Spleen (tissue), 7 donors: ENCODE measurements at regions not wholly inside any gene's neighbourhood (a gene's known extent, or its start where the extent isn't known, plus 50 kb on each side); places are given as distances from the start of the nearest gene placed in this dataset.
A peak's percentile ranks its signal among the peaks of the same experiment; 100 is the strongest.

Experiments used
- POLR2AphosphoS5 ChIP-seq, 3 donors: sonication (generic); formaldehyde crosslinking; IDR thresholded peaks; one replicate each; pipeline ENCODE4 v1.5.1; 2017; ENCODE audit warnings: antibody characterized with exemption in 3 of 3
- TF ChIP-seq, protein P1 (sequence below), 11 experiments: fragments of 200-600 bp in 7 of 11; fragments of 450-650 bp in 4 of 11; sonication (generic) in 4 of 11; IDR thresholded peaks in 8 of 11; conservative IDR thresholded peaks in 3 of 11; 1 replicate in 7 of 11; 2 replicates in 4 of 11; pipeline versions ENCODE4 v1.4.0 to v1.8.0; 2016 to 2021; ENCODE audit warnings: antibody characterized with exemption in 11 of 11, inconsistent platforms in 4 of 11, mild to moderate bottlenecking in 1 of 11
- donor health status: DM: no; HTN: no; CAD: no; lungs with moderate emphysema.
- donor health status: DM: no; HTN: no; CAD: no.
- donor health status: DM: no; HTN: no; CAD: no.

- TF ChIP-seq, protein P1, sequence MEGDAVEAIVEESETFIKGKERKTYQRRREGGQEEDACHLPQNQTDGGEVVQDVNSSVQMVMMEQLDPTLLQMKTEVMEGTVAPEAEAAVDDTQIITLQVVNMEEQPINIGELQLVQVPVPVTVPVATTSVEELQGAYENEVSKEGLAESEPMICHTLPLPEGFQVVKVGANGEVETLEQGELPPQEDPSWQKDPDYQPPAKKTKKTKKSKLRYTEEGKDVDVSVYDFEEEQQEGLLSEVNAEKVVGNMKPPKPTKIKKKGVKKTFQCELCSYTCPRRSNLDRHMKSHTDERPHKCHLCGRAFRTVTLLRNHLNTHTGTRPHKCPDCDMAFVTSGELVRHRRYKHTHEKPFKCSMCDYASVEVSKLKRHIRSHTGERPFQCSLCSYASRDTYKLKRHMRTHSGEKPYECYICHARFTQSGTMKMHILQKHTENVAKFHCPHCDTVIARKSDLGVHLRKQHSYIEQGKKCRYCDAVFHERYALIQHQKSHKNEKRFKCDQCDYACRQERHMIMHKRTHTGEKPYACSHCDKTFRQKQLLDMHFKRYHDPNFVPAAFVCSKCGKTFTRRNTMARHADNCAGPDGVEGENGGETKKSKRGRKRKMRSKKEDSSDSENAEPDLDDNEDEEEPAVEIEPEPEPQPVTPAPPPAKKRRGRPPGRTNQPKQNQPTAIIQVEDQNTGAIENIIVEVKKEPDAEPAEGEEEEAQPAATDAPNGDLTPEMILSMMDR (IDR thresholded peaks at IDR 0.05 in 8 of 11, conservative IDR thresholded peaks at IDR 0.05 in 3 of 11): no peak
- TF ChIP-seq POLR2AphosphoS5 (IDR thresholded peaks at IDR 0.05): peak in 1 of 3 donors; percentile 40
These were observed 293.3 kb upstream of the KLF14 start for GRCh38 chr7:131027287-131027773.
